Immature natural killer cell (primary cell): ENCODE measurements at regions not wholly inside any gene's neighbourhood (a gene's known extent, or its start where the extent isn't known, plus 50 kb on each side); places are given as distances from the start of the nearest gene placed in this dataset.

Experiments used
- DNase-seq, 3 donors: peaks; one replicate each; pipeline ENCODE4 v3.0.0; 2022; ENCODE audit warnings: mixed read lengths in 1 of 3
- H3K27ac Mint-ChIP-seq, 6 donors: one replicate each; pipeline ENCODE4 v1.8.0; 2020; ENCODE audit warnings: mixed read lengths in 6 of 6, mild to moderate bottlenecking in 5 of 6, inconsistent platforms in 4 of 6, moderate library complexity in 3 of 6
- H3K27me3 Mint-ChIP-seq, 3 donors: one replicate each; pipeline ENCODE4 v1.8.0; 2020 to 2021; ENCODE audit warnings: low read depth in 3 of 3, mild to moderate bottlenecking in 3 of 3, mixed read lengths in 3 of 3, moderate library complexity in 3 of 3, inconsistent platforms in 1 of 3
- H3K36me3 Mint-ChIP-seq, 3 donors: one replicate each; pipeline ENCODE4 v1.8.0; 2020; ENCODE audit warnings: mixed read lengths in 3 of 3, inconsistent platforms in 2 of 3, mild to moderate bottlenecking in 2 of 3
- H3K4me1 Mint-ChIP-seq, 2 donors: one replicate each; pipeline ENCODE4 v1.8.0; 2020; ENCODE audit warnings: inconsistent platforms in 2 of 2, mild to moderate bottlenecking in 2 of 2, mixed read lengths in 2 of 2, moderate library complexity in 1 of 2
- H3K4me3 Mint-ChIP-seq, 5 donors: one replicate each; pipeline ENCODE4 v1.8.0; 2020; ENCODE audit warnings: mild to moderate bottlenecking in 5 of 5, mixed read lengths in 5 of 5, inconsistent platforms in 3 of 5, moderate library complexity in 3 of 5
- H3K9me3 Mint-ChIP-seq, 6 donors: one replicate each; pipeline ENCODE4 v1.8.0; 2020; ENCODE audit warnings: mild to moderate bottlenecking in 6 of 6, mixed read lengths in 6 of 6, inconsistent platforms in 4 of 6, moderate library complexity in 3 of 6

DNA sequence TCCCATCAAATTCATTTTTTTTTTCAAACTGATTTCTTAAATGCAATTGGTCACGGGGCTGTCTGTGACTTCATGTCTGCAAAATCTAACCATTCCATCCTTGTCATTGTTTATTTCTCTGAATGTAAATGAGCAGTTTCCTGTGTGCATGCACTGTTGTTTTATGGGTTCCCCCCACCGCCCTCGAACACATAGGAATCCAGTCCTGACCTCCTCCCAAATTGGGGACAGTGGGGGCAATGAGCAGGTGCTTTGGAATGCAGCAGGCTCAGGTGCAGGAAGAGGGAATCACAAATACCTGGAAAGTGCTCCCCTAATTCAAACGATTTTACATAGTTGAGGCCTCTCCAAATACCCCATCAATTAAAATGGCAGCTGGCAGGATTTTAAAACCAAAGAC lies 62.6 kb upstream of the ESRRB start:
- no peaks in the 10 kb centered on the region for H3K9me3 Mint-ChIP-seq

DNA sequence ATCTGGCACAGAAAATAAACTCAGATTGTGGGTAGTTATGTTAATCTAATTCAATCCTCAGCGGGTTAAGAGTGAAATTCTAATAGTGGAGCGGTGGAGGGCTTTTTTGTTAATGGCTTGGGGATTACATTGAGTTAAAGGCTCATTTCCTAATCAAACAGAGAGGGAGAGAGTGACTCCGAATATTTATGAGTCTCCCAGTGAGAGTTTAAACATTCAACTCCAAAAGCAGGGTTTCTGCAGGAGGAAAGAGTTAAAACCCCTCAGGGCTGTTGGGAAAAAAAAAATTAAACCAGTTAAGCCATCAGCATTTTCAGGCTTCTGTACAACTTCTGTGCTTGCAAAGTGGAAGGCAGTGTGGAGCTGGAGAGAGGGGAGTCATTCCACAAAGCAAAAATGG lies 62.1 kb upstream of the ESRRB start:
- no peak for DNase-seq
- H3K4me1 Mint-ChIP-seq: no peaks in the 10 kb centered on the region
- H3K36me3 Mint-ChIP-seq: no peaks in the 10 kb centered on the region
- H3K9me3 Mint-ChIP-seq: no peaks in the 10 kb centered on the region
- no peak overlapping the region for H3K4me3 Mint-ChIP-seq
- no peak overlapping the region for H3K27ac Mint-ChIP-seq
- H3K27me3 Mint-ChIP-seq: peaks cover 5 to 12% (median 6%) of the 10 kb centered on the region in 3 donors

More for the DNA sequence above, 62.6 kb upstream of the ESRRB start:
- no peaks in the 10 kb centered on the region for H3K4me1 Mint-ChIP-seq
- DNase-seq: no peak
- no peak overlapping the region for H3K4me3 Mint-ChIP-seq
- no peak overlapping the region for H3K27ac Mint-ChIP-seq
- H3K27me3 Mint-ChIP-seq: peaks cover 5 to 12% (median 6%) of the 10 kb centered on the region in 3 donors
- H3K36me3 Mint-ChIP-seq: no peaks in the 10 kb centered on the region

DNA sequence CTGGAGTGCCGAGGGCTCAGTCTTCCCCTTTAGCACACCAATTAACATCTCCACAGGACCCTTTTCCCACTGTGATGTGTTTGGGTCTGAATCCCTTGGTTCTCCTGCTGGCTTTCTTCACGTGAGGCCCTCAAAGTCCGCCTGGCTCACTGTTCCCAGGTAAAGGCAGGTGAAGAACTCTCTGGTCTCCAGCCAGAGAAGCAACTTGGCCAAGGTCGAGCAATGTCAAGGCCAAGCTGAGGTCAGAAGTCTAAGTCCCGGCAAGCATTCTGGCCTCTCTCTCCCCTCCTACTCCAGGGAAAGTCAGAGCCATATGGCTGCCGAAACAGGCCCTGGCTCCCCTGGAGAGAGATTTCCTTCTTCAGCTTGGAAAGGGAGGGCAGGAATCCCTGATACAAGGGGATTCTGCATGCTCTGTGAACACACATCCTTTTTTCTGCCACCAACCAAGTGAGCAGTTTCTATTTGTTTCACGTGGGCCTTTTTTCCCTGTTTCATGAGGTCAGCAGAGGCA lies 61.4 kb upstream of the ESRRB start:
- no peak overlapping the region for H3K27ac Mint-ChIP-seq
- H3K4me3 Mint-ChIP-seq: no peak overlapping the region
- H3K4me1 Mint-ChIP-seq: no peaks in the 10 kb centered on the region
- H3K9me3 Mint-ChIP-seq: no peaks in the 10 kb centered on the region
- H3K36me3 Mint-ChIP-seq: no peaks in the 10 kb centered on the region
- peaks cover 3 to 8% (median 5%) of the 10 kb centered on the region in 3 donors for H3K27me3 Mint-ChIP-seq
- DNase-seq: no peak

DNA sequence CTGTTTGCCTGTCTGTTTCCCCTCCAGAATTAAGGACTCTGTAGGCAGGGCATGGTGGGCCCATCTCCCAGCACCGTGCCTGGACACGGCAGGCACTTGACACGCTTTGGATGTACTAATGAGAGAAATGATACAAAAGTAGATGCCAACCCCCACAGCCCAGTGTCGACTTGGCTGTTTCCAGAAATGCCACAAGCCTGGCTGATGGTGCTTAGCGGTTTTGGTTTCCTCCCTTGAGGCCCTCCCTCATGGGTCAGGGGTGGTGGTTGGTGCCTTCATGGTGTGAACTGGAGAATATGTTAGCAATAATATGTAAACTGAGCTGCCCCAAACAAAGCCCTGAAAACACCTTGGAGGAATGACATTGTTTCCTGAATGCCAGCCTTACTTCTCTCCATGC lies 55.5 kb upstream of the ESRRB start:
- no peaks in the 10 kb centered on the region for H3K9me3 Mint-ChIP-seq
- no peaks in the 10 kb centered on the region for H3K36me3 Mint-ChIP-seq
- peak in 2 of 3 donors; percentile 4 to 18 for DNase-seq
- H3K27me3 Mint-ChIP-seq: peaks cover 0 to 4% (median 2%) of the 10 kb centered on the region in 3 donors
- no peak overlapping the region for H3K27ac Mint-ChIP-seq
- H3K4me3 Mint-ChIP-seq: peak overlapping the region in 2 of 5 donors; percentile 15 to 25
- H3K4me1 Mint-ChIP-seq: peaks cover 2 to 15% of the 10 kb centered on the region in 2 donors

DNA sequence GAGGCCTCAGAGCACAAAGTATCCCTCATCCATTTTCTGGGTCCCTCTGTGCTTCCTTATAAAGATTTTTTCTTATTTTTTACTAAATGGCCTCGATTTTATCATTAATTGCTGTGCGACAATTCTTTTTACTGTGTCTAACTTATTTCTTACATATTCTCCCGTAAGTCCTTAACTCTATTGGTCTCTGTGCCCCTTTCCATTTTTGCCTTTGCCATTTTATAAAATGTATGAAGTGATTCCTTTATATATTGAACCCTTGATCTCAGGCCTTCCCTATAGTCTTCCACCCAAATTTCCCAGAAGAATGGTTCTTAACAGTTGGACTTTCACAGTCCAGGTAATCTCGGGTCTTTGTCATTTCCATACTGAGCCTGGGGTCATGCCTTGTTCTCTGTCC lies 55.0 kb upstream of the ESRRB start:
- Mint-ChIP-seq H3K9me3 (no peaks in the 10 kb centered on the region), H3K4me3 (no peak overlapping the region), H3K27ac (no peak overlapping the region), H3K4me1 (peaks cover 2 to 15% of the 10 kb centered on the region in 2 donors), H3K36me3 (no peaks in the 10 kb centered on the region), H3K27me3 (peaks cover 0 to 6% (median 2%) of the 10 kb centered on the region in 3 donors)
- DNase-seq: no peak

DNA sequence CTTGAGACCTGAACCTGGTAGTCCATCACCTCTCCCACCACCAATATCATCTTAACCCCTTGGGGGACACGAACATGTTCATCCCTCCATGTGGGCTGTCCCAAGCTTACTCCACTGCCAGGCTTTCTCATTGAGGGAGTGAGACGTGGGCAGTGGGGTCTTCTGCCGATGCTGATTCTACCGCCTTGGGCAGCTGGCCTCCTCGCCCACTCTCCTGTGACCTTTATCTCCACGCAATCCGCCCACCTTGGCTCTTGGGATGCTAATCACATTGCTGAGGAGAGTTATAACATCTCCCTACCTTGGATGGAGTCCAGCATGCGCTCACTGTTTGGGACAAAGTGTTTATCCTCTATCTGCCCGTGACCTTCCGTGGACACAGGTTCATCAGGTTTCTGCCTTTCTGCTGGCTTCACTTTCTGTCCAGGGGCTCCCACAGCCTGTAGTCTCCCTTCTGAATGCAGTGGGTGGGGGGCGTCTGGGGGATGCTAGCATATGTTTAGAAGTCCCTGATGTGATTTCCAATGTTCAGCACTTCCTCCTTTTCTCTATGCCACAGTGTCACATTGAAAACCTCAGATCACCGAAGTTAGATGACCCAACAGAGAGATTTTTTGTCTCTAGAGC lies 53.2 kb upstream of the ESRRB start:
- Mint-ChIP-seq H3K36me3 (no peaks in the 10 kb centered on the region), H3K9me3 (no peaks in the 10 kb centered on the region), H3K27ac (no peak overlapping the region), H3K27me3 (peaks cover 2 to 9% (median 2%) of the 10 kb centered on the region in 3 donors), H3K4me1 (peaks cover 2 to 15% of the 10 kb centered on the region in 2 donors), H3K4me3 (no peak overlapping the region)
- DNase-seq: no peak

DNA sequence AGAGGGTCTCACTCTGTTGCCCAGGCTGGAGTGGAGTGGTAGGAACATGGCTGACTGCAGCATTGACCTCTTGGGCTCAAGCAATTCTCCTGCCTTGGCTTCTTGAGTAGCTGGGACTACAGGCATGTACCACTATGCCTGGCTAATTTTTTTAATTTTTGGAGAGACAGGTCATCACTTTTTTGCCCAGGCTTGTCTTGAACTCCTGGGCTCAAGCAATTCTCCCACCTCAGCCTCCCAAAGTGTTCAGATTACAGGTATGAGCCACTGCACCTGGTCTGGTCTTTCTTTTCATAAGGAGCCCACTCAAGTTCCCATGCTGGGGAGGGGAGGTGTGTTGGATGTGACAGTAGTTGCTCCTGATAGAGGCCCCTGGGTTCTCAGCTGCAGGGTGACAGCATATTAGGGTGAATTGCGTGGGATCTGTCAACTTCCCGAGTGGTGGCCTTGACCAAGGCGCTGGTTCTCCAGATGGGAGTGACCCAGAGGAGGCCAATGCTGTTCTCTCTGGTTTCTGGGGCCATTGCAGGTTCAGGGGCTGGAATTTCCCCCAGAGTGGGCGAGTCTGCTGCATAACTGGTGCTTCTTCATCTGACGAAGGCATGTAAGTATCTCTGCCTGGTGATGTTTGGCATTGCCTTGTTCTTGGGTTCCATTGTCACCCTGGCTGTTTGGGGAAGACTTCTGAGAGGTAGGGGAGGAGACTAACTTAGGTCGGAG lies 52.4 kb upstream of the ESRRB start:
- no peak overlapping the region for H3K4me3 Mint-ChIP-seq
- peaks cover 2 to 15% of the 10 kb centered on the region in 2 donors for H3K4me1 Mint-ChIP-seq
- H3K27ac Mint-ChIP-seq: no peak overlapping the region
- peaks cover 4 to 13% (median 4%) of the 10 kb centered on the region in 3 donors for H3K27me3 Mint-ChIP-seq
- no peaks in the 10 kb centered on the region for H3K36me3 Mint-ChIP-seq
- H3K9me3 Mint-ChIP-seq: no peaks in the 10 kb centered on the region
- no peak for DNase-seq

DNA sequence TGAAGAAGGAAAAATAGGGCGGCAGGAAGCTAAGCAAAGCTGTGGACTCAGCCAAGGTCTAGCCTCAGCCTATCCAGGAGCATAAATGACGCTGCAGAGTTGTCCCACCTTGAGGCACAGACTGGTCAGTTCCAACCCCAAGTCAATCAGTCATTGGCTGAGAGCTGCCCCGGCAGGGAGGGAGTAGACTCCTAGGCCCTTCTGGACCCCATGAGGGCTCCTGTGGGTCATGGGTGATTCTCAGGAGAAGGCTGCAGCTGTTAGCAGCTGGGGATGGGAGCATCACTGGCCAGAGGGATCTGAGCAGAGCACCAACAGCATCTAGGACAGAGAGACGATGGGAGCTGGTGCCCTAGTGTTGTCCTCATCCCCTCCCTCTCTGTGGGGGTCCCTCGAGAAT lies 51.8 kb upstream of the ESRRB start:
- Mint-ChIP-seq H3K27me3 (peaks cover 4 to 17% (median 4%) of the 10 kb centered on the region in 3 donors), H3K27ac (no peak overlapping the region), H3K9me3 (no peaks in the 10 kb centered on the region), H3K4me1 (peaks cover 2 to 15% of the 10 kb centered on the region in 2 donors), H3K36me3 (no peaks in the 10 kb centered on the region), H3K4me3 (no peak overlapping the region)
- DNase-seq: no peak
